ENCODE measurements at regions not wholly inside any gene's neighbourhood (a gene's known extent, or its start where the extent isn't known, plus 50 kb on each side); places are given as distances from the start of the nearest gene placed in this dataset.

- H3K36me3 ChIP-seq, result no peaks in the 10 kb centered on the region
- H3K27me3 ChIP-seq, result 0 out of 2 replicates have a peak, but pooled peaks cover 4% of the 10 kb centered on the region
- DNase-seq, result no peak
- H3K9me3 ChIP-seq, result no peaks in the 10 kb centered on the region
- H3K4me3 ChIP-seq, result no peak overlapping the region
These were observed 64.0 kb upstream of the CHRM3 start for GRCh38 chr1:239322369-239322768.

GRCh38 chr1:239321877-239322276 lies 64.5 kb upstream of the CHRM3 start:
- no peaks in the 10 kb centered on the region for H3K9me3 ChIP-seq
- DNase-seq, result no peak
- no peaks in the 10 kb centered on the region for H3K36me3 ChIP-seq
- H3K4me3 ChIP-seq, result no peak overlapping the region
- 0 out of 2 replicates have a peak, but pooled peaks cover 4% of the 10 kb centered on the region for H3K27me3 ChIP-seq

DNA sequence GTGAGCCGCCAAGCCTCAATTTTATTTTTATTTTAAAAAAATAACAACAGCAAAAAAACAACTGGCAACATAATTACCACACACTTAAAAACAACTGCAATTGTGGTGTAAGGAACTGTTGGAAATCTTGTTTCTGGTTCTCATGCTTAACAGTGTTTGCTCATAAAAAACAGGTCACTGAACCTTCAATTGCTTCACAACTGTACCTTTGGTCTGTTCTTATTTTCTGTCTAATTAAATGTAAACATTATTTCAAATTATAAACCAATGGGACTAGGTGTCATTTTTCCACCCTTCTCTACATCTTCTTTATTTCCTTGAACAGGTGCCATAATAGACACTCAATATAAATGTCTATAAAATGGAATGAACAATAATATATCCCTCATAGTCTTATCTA lies 68.4 kb upstream of the CHRM3 start:
- Histone ChIP-seq H3K36me3 (no peaks in the 10 kb centered on the region), H3K9me3 (no peaks in the 10 kb centered on the region; the same call in 1 of the 2 replicates), H3K4me3 (no peak overlapping the region), H3K27me3 (peaks cover 9% of the 10 kb centered on the region; the same call in 1 of the 2 replicates)
- no peak for DNase-seq

DNA sequence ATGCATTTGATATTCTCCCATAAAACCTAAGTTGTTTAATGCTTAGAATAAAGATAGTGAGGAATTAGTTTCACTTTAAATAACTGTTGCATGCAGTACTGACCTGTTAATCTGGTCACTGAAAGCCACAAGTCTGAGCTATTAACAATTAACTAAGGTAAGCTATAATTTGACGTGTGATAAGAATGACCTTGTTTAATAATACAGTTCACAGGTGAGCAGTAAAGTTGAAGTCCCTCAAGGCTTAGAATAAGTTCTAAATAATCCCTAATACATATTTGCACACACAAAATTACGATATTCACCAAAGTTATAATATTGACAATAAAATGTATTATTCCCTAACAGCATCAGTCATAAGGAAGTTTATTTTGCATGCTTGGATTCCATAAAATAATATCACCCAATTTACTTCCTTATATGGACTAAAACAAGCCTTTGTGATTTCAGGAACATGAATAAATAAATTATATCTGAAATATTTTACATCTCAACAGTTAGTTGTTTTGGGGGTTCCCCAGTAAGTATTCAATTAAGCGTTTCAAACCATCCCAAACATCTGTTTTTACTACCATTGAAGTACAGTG lies 70.6 kb upstream of the CHRM3 start:
- Histone ChIP-seq H3K9me3 (no peaks in the 10 kb centered on the region; the same call in 1 of the 2 replicates), H3K4me3 (0 out of 2 replicates have a peak overlapping the region, but pooled peaks have one; percentile 7), H3K36me3 (no peaks in the 10 kb centered on the region), H3K27me3 (peaks cover 9% of the 10 kb centered on the region; the same call in 1 of the 2 replicates)
- DNase-seq, result no peak

DNA sequence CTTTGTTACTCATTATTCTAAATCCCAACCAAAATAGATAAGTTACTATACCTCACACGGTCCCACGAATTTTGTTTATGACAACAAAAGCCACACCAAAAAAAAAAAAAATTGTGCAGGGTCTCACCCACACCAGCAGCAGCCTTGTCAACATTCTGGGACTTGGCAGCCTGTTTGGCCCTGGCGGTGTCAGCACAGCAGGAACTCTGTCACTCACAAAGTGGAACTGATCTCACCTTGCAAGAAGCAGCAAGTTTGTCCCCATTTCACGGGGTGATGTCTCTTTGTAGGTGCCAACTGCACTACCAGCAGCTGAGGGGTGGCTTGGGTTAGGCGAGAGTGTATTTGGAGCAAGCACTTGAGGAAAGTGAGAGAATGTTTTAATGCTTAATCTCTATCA lies 75.0 kb upstream of the CHRM3 start:
- no peaks in the 10 kb centered on the region; the same call in 1 of the 2 replicates for H3K9me3 ChIP-seq
- no peak for DNase-seq
- H3K27me3 ChIP-seq, result peaks cover 5% of the 10 kb centered on the region; the same call in 1 of the 2 replicates
- no peak overlapping the region for H3K4me3 ChIP-seq
- no peaks in the 10 kb centered on the region for H3K36me3 ChIP-seq

GRCh38 chr1:239308701-239309333 lies 77.6 kb upstream of the CHRM3 start:
- Histone ChIP-seq H3K9me3 (no peaks in the 10 kb centered on the region), H3K4me3 (no peak overlapping the region), H3K27me3 (no peaks in the 10 kb centered on the region), H3K36me3 (no peaks in the 10 kb centered on the region)
- no peak for DNase-seq

- DNase-seq, result no peak
- Histone ChIP-seq H3K36me3 (no peaks in the 10 kb centered on the region), H3K9me3 (no peaks in the 10 kb centered on the region), H3K4me3 (no peak overlapping the region), H3K27me3 (no peaks in the 10 kb centered on the region)
These were observed 78.5 kb upstream of the CHRM3 start for GRCh38 chr1:239307886-239308285.

GRCh38 chr1:239306426-239306825 lies 79.9 kb upstream of the CHRM3 start:
- DNase-seq, result no peak
- H3K27me3 ChIP-seq, result no peaks in the 10 kb centered on the region
- H3K36me3 ChIP-seq, result no peaks in the 10 kb centered on the region
- H3K4me3 ChIP-seq, result no peak overlapping the region
- H3K9me3 ChIP-seq, result no peaks in the 10 kb centered on the region

DNA sequence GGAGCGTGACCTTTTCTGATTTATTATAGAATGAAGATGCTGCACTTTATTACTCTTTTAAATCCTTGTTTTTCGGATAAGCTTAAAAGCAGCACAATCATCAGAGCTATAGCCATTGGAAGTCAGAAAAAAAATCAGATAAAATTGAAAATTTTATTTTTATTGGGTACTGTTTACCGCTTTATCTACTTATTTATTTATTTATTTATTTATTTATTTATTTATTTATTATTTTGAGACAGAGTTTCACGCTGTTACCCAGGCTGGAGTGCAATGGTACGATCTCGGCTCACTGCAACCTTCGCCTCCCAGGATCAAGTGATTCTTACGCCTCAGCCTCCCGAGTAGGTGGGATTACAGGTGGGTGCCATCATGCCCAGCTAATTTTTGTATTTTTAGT lies 83.1 kb upstream of the CHRM3 start:
- H3K9me3 ChIP-seq, result no peaks in the 10 kb centered on the region
- DNase-seq, result no peak
- no peak overlapping the region for H3K4me3 ChIP-seq

DNA sequence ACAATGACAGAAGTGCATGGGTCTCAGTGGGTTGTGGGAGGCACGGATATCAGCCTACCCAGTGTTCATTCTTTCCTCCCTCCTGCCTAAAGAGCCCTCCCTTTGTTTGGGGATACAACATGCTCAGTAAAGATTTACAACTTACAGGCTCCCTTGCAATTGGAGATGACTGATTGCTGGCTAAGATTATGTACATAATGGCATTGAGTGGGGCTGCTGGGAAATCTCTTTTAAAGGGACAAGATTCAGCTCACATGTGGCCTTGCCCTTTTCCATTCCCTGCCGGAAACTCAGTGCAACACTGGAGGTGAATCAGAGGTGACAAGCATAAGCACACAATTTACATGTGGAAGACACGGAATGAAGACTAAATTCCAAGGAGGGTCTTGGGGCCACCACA lies 83.7 kb upstream of the CHRM3 start:
- H3K4me3 ChIP-seq, result no peak overlapping the region
- H3K27me3 ChIP-seq, result no peaks in the 10 kb centered on the region
- DNase-seq, result no peak
- no peaks in the 10 kb centered on the region for H3K36me3 ChIP-seq
- H3K9me3 ChIP-seq, result no peaks in the 10 kb centered on the region

More for the DNA sequence above, 83.1 kb upstream of the CHRM3 start:
- Histone ChIP-seq H3K27me3 (no peaks in the 10 kb centered on the region), H3K36me3 (no peaks in the 10 kb centered on the region)

- H3K9me3 ChIP-seq, result no peaks in the 10 kb centered on the region
- no peak overlapping the region for H3K4me3 ChIP-seq
- no peak for DNase-seq
- no peaks in the 10 kb centered on the region for H3K36me3 ChIP-seq
- H3K27me3 ChIP-seq, result no peaks in the 10 kb centered on the region
These were observed 85.1 kb upstream of the CHRM3 start for GRCh38 chr1:239301251-239301650.

- no peaks in the 10 kb centered on the region for H3K9me3 ChIP-seq
- H3K36me3 ChIP-seq, result no peaks in the 10 kb centered on the region
- H3K27me3 ChIP-seq, result no peaks in the 10 kb centered on the region
- H3K4me3 ChIP-seq, result no peak overlapping the region
- DNase-seq, result no peak
These were observed 88.5 kb upstream of the CHRM3 start for GRCh38 chr1:239297910-239298309.

DNA sequence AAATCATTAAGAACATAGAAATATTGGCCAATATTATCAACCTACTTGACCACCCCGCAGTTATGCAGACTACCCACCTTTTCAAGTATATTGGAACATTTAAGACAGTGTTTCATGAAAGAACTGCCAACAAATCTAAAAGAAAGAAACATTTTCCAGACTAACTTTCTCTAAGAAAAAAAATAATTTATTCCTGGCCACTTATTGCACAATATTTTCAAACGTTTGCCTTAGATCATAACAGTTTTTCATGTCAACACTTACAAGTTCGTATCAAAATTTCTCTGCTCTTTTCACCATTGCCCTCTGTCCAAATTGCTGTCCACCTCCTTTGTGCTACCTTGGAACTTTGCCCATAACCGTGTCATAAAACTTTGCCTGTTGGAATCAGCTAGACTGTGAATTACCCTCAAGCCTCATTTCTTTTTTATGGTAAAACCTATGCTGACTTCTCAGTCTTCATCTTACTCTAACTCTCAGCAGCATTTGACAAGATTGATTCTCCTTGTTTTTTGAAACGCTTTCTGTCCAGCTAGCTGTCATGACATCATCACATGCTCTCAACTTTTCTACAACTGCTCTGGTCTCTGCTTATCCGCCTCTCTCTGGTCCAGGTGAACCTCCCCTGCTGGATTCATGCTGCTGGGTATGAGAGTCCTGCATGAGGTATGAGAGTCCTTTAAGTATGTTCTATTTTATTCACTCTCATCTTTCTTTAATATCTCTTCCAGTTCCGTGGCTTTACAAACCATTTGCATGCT lies 92.8 kb upstream of the CHRM3 start:
- Histone ChIP-seq H3K36me3 (no peaks in the 10 kb centered on the region), H3K4me3 (no peak overlapping the region), H3K27me3 (no peaks in the 10 kb centered on the region; the same call in 1 of the 2 replicates), H3K9me3 (no peaks in the 10 kb centered on the region)
- DNase-seq, result no peak

DNA sequence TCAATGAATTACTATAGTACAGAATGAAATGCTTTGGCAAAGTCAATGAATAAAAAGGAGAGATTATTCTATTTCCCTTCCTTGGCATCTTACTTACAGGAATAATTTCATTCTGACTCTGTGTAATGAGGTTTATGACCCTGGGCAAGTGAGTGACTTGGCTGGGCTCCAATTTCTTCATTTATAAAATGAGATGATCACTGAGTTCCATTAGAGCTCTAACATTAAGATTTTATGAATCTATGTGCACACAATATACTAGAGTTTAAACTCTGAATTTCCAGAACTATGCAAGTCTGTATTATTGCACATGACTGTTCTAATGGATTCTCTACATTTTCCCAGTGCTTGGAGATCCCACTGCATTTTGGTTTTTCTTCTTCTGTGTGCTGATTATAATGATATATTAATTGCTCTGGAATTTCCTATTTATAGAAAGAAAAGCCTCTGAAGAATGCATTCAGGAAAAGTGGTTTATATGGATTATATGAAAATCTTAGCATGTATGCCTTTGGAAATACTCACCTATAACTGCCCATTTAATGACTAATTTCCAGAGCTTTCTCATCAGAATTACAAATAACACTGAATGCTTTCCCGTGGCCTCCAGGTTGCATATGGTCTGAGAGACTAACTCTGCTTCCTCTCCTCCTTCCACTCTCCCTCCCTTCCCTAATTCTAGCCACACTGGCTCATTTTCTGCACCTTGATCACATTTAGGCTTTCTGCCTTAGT lies 97.4 kb upstream of the CHRM3 start:
- Histone ChIP-seq H3K4me3 (no peak overlapping the region), H3K27me3 (no peaks in the 10 kb centered on the region; the same call in 1 of the 2 replicates), H3K36me3 (no peaks in the 10 kb centered on the region), H3K9me3 (no peaks in the 10 kb centered on the region)
- no peak for DNase-seq

GRCh38 chr1:239287296-239287695 lies 99.1 kb upstream of the CHRM3 start:
- Histone ChIP-seq H3K36me3 (no peaks in the 10 kb centered on the region), H3K4me3 (no peak overlapping the region), H3K27me3 (no peaks in the 10 kb centered on the region; the same call in 1 of the 2 replicates), H3K9me3 (no peaks in the 10 kb centered on the region)
- no peak for DNase-seq

DNA sequence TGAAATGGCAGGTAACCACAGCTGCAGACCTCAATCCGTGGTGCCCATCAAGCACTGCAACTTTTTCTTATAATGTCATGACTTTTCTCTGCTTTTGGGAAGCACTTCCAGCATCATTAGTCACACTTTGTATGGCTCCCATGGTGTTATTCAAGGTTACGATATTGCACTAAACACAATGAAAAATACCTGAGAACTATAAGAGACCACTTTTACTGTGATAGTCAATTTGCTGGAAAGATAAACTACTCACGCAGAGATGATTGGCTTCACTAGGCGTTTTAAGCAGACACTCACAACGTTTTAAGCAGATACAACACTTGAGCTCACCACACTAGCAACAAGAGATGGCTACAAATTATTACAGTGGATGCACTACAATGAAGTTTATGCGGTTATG lies 103.2 kb upstream of the CHRM3 start:
- no peaks in the 10 kb centered on the region for H3K36me3 ChIP-seq
- no peak overlapping the region for H3K4me3 ChIP-seq
- DNase-seq, result no peak
- H3K9me3 ChIP-seq, result no peaks in the 10 kb centered on the region
- no peaks in the 10 kb centered on the region for H3K27me3 ChIP-seq

GRCh38 chr1:239282411-239282810 lies 104.0 kb upstream of the CHRM3 start:
- no peaks in the 10 kb centered on the region for H3K36me3 ChIP-seq
- no peaks in the 10 kb centered on the region for H3K27me3 ChIP-seq
- DNase-seq, result no peak
- H3K9me3 ChIP-seq, result no peaks in the 10 kb centered on the region
- no peak overlapping the region for H3K4me3 ChIP-seq

Measured in MG63 (cell line).